GM12801 (cell line): ENCODE measurements at regions not wholly inside any gene's neighbourhood (a gene's known extent, or its start where the extent isn't known, plus 50 kb on each side); places are given as distances from the start of the nearest gene placed in this dataset.

Source experiments
- CTCF ChIP-seq: IDR thresholded peaks from one replicate; pipeline ENCODE4 v1.5.1; 2011; ENCODE audit warnings: control low read depth; ENCODE audit not compliant: insufficient read length; ENCODE audit errors: extremely low read depth

- TF ChIP-seq CTCF = no peak
Measured at GRCh38 chr1:13878021-13878420, 178.0 kb downstream of the PRDM2 start.

- no peak for TF ChIP-seq CTCF
Measured at GRCh38 chr1:13878451-13878850, 178.5 kb downstream of the PRDM2 start.

- no peak for TF ChIP-seq CTCF
Measured at GRCh38 chr1:13881385-13882088, 181.5 kb downstream of the PRDM2 start.

- no peak for TF ChIP-seq CTCF
Measured at GRCh38 chr1:13888351-13888986, 188.5 kb downstream of the PRDM2 start.

DNA sequence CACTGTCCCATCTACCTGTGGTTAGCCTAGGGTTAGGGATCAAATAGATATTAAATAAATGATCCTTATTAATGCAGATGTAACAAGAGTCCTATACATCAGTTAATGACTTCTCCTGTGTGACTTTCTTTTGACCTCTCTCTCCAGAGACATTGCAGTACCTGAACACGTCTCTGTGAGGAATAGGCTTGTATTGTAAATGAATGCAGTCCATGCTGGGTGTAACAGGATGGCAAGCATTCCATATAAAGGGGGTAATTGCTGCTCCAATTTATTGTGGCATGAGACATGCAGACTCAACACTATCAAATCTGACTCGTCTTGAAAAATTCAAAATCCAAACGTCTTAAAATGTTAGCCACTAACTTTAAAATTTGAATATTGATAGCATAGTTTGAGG lies 189.5 kb downstream of the PRDM2 start:
- no peak for TF ChIP-seq CTCF

- no peak for TF ChIP-seq CTCF
Measured at GRCh38 chr1:13890766-13891165, 190.8 kb downstream of the PRDM2 start.

GRCh38 chr1:13892198-13892597 lies 192.2 kb downstream of the PRDM2 start:
- TF ChIP-seq CTCF = no peak
